Hepatic stellate cell (primary cell): ENCODE measurements at regions not wholly inside any gene's neighbourhood (a gene's known extent, or its start where the extent isn't known, plus 50 kb on each side); places are given as distances from the start of the nearest gene placed in this dataset.
"Not testable (repeated sequence)": the region's sequence is repeated elsewhere in the genome, so short reads cannot be mapped to it uniquely, and the experiment has no call there.

ENCODE experiments used
- DNase-seq: peaks from one replicate; pipeline ENCODE4 v3.0.0; 2011; ENCODE audit warnings: low spot score

DNA sequence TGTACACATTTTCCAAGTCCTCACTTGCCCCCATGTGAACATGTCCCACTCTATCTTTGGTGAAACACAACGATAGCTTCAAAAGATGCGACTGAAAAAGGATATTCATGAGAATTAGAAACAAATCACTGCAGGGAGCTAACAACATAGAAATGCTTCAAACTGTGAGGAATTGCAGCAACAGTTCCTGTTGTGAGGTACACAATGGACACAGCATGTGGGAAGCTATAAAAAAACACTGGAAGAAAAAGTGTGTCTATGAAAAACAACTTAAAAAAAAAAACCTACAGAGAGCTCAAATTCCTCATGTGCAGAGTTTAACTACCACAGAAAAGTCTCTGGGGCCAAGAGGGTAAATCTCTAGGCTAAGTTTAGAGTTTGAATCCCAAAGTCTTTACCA, 51.6 kb upstream of the BLTP1 start:
- DNase-seq = no peak

- DNase-seq = peak; percentile 59
Observed at GRCh38 chr4:122099896-122100295, 52.2 kb upstream of the BLTP1 start.

DNA sequence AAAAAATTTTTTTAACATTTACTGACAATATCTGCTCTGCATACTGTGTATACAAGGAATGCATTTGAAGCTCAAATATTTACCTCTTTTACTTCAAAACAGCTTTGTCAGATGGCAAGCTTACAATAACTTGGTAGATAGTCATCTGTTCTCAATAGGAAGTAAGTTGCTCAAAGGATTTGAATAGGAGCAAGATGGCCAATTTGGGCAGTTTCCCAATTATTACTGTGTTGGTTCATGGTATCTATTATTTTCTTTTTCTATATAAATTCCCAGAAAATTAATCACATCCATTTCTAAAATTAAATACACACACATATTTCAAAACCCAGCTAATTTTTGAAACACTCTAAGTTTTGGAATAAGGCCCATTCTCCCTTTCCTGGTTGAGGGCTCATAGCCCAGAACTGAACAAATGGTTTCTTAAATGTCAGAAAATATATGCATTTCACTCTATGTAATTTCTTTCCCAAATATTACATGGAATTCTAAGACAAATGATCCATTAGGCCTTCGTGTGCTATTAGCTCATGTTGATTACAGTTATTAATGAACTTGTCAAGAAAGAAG, 60.2 kb upstream of the BLTP1 start:
- DNase-seq = no peak

- no peak for DNase-seq
Observed at GRCh38 chr4:122091397-122091796, 60.7 kb upstream of the BLTP1 start.

- no peak for DNase-seq
Observed at GRCh38 chr4:122090989-122091388, 61.1 kb upstream of the BLTP1 start.

DNA sequence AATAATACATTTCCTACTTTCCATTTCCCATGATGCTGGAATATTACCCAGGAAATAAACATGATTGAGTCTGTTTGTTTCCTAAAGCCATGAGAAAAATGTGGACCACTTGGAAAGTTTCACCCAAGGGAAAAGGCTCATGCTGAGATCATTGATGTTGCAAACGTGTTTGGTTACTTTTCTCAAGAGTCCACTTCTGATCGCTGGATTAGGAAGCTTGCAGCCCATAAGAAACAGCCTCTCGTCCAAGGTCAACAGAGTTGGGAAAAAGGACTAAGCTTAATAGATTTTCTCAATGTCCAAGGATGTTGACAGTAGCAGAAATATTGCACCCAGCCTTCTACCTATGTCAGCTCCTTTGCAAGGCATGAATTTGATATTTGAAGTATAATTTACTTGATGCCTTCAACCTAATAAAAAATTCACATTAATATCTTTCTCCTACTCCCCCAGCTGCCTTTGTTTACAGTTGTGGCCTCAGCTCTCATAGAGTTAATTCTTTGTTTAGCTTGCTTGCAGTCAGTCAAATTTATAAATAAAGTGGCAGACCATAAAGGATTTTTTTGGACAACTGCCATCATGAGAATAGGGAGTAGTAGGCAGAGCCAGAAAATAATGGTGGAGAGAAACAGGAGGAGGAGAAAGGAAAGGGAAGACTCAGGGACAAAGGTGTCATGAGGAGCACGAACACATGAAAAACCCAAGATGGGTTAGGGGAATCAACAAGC, 65.6 kb upstream of the BLTP1 start:
- no peak for DNase-seq

GRCh38 chr4:122083989-122084388, 68.1 kb upstream of the BLTP1 start:
- no peak for DNase-seq

DNA sequence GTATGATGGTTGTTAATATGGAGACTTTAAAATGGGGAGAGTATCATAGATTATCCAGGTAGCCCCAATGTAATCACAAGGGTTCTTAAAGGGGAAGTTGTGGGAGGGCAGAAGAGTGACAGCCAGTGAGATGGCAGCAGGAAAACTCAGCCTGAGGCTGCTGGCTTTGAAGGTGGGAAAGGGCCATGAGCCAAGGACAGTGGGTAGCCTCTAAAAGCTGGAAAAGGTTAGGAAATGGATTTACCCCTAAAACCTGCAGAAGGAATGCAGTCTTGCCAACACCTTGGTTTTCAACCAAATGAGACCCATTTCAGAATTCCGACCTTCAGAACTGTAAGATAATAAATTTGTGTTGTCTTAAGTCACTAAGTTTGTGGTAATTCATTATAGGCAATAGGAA, 68.8 kb upstream of the BLTP1 start:
- no peak for DNase-seq

GRCh38 chr4:122082661-122083060, 69.5 kb upstream of the BLTP1 start:
- DNase-seq = no peak

- not testable (repeated sequence) for DNase-seq
Observed at GRCh38 chr4:122077653-122078052, 74.5 kb upstream of the BLTP1 start.

GRCh38 chr4:122076835-122077234, 75.3 kb upstream of the BLTP1 start:
- DNase-seq = not testable (repeated sequence)

DNA sequence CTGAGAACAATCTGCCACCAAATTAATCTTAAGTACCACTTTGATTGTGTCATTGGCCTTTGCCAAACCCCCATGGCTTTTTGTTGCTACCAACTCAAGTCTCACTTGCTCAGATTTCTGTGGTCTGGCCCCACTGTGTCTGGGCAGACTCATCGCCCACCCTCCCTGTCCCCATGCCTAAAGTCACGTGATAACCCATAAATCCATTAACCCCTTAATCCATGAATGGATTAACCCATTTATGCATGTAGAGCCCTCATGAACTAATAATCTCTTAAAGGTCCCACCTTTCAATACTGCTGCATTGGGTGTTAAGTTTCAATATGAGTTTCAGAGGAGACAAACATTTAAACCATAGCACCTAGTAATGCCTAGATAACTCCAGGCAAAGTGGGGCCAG, 78.5 kb upstream of the BLTP1 start:
- no peak for DNase-seq

DNA sequence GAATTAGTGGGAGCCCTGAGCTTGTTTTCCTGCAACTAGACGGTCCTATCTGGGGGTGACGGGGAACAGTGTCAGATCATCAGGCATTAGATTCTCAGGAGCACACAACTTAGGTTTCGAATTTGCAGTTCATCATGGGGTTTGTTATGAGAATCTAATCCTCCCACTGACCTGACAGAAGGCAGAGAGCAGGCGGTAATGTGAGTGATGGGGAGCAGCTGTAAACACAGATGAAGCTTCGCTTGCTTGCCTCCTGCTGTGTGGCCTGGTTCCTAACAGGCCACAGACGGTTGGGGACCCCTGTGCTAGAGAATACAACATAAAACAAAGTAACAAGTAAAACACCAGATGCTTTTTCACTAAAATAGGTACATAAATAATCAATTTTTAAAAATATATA, 86.2 kb upstream of the BLTP1 start:
- no peak for DNase-seq

DNA sequence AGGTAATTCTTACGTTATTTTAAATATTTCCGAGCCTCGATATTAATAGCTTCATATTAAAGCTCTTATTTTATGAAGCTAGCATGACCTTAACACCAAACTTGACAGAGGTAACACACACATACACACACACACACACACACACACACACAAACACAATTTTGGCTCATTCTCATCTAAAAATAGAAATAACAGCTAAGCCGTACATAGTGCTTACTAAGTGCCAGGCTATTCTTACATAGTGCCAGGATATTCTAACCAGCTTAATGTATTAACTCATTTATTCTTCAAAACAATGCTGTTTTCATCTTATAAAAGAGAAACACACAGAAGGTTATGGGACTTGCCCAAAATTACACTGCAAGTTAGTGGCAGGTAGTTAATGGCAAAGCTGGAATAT, 87.0 kb upstream of the BLTP1 start:
- no peak for DNase-seq

GRCh38 chr4:122053186-122053585, 98.9 kb upstream of the BLTP1 start:
- DNase-seq = no peak

DNA sequence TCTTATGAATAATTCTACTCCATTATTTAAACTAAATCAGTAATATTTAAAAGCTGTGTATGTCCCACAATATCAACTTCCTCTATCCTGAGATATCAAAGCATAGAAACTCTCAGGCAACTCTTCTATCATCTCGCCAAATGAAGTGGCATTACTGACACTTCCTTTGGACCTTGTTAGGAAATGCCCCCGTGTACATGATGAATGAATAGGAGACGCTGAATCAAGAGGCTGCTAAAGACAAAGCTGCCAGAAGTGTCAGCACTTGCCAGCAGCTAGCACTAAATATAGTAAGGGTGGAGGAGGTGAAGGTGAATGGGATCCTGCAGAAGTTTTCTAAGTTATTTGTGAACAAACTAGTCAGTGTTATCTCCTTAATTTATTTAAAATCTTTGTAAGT, 99.5 kb upstream of the BLTP1 start:
- DNase-seq = no peak

DNA sequence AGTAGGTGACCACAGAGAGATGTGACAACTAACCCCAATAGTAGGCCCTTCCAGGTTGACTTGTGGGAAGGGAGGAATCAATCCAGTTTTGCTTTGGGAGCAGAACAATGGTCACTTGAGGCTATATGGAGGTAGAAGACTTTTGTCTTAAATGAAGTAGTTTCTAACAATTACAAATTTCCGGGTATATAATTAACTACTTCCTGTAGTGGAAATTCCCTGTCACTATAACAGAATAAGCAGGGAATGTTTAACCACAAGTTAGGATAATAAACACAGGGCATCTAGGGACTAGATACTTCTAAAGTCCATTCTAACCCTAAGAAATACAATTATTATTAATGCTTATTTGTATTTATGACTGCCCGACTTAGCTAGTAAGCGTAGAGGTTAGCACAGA, 99.0 kb upstream of the TRPC3 start:
- DNase-seq = no peak

GRCh38 chr4:122047456-122048425, 95.9 kb upstream of the TRPC3 start:
- DNase-seq = no peak

GRCh38 chr4:122046255-122046654, 94.4 kb upstream of the TRPC3 start:
- DNase-seq = no peak

DNA sequence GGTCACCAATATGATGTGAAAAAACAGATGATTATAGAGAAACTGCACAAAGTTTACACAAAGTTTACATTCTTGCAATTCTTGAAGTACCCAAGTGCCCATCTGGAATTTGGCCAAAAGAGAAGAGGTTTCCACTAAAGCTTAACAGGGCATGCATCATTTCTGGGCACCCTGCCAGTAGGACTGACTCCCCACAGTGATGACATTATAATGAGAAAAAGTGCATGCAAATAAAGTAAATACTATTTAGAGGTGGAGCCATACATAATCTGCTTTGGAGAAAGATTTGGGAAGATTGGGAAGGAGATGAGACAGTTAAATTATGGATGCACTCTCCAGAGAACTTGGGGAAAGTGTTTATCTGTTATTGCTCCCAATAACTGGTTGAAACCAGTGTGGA, 93.7 kb upstream of the TRPC3 start:
- DNase-seq = peak; percentile 30

DNA sequence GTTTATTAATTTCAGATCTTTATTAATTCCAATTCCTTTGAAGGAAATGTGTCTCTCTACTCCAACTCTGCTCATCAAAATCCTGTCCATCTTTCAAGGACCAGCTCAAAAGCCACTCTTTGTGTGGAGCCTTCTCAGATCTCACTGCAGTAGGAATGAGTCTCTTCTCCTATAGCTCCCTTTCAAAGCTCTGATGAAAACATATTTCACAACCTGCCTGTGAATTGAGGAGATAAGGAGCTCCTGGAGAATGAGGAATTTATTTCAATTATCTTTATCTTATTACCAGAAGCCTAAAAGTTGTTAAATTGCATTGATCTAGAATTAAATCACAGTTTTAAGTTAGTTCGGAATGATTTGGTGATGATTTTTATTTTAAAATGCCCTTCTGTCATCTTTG, 92.6 kb upstream of the TRPC3 start:
- no peak for DNase-seq

- DNase-seq = no peak
Observed at GRCh38 chr4:122041312-122041711, 89.5 kb upstream of the TRPC3 start.

DNA sequence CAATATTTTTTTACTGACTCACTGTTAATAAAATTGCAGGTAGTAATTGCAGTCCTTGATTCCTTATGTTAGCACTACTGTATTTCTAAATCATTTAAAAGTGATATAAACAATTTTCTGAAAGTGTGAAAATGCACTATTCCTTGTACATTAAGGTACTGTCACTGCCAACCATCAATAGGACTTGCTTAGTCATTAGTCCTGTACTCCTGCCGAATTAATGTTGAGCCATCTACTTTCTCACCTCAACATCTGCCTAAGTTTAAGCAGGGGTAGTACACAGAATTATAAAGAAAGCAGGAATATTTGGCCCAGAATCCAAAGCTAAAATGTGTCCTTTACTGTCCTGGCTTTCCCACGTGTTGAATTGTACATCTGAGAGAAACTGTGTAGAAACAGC, 87.0 kb upstream of the TRPC3 start:
- no peak for DNase-seq
